Chondrocyte (in vitro differentiated cells): ENCODE measurements at regions not wholly inside any gene's neighbourhood (a gene's known extent, or its start where the extent isn't known, plus 50 kb on each side); places are given as distances from the start of the nearest gene placed in this dataset.

Source experiments
- DNase-seq: peaks from one replicate; pipeline ENCODE4 v3.0.0; 2021; ENCODE audit warnings: mixed read lengths, low spot score
- H3K27ac Mint-ChIP-seq: one replicate; pipeline ENCODE4 v1.8.0; 2021; ENCODE audit warnings: mild to moderate bottlenecking, moderate library complexity, mixed read lengths; ENCODE audit not compliant: unreplicated experiment
- H3K27me3 Mint-ChIP-seq: 2 replicates; pipeline ENCODE4 v1.8.0; 2021; ENCODE audit warnings: low read depth, mixed read lengths
- H3K36me3 Mint-ChIP-seq: 2 replicates; pipeline ENCODE4 v1.8.0; 2021; ENCODE audit warnings: low read depth, mixed read lengths
- H3K4me1 Mint-ChIP-seq: 2 replicates; pipeline ENCODE4 v1.8.0; 2021; ENCODE audit warnings: low read depth, mild to moderate bottlenecking, mixed read lengths
- H3K4me3 Mint-ChIP-seq: one replicate; pipeline ENCODE4 v1.8.0; 2021; ENCODE audit warnings: mild to moderate bottlenecking, moderate library complexity, mixed read lengths; ENCODE audit not compliant: unreplicated experiment
- H3K9me3 Mint-ChIP-seq: 2 replicates; pipeline ENCODE4 v1.8.0; 2021; ENCODE audit warnings: low read depth, mixed read lengths
- TF ChIP-seq, protein P1 (sequence below): fragments of 200-600 bp; sonication (generic); IDR thresholded peaks from 2 replicates; pipeline ENCODE4 v1.5.0; 2021; ENCODE audit warnings: antibody characterized with exemption, mild to moderate bottlenecking, moderate library complexity

DNA sequence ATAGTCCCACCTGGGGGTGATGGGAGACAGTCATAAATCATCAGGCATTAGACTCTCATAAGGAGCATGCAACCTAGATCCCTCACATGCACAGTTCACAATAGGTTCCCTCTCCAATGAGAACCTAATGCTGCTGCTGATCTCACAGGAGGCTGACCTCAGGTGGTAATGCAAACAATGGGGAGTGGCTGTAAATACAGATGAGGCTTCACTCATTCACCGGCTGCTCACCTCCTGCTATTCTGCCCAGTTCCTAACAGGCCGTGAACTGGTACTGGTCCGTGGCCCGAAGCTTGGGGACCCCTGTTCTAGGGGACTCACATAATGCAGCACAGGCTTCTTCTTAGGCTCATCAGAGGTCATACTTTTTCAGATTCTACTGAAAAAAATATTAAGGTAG lies 625.9 kb upstream of the AGA start:
- Mint-ChIP-seq H3K9me3 (no peaks in the 10 kb centered on the region), H3K27me3 (peaks cover 5% of the 10 kb centered on the region), H3K4me3 (no peak overlapping the region), H3K4me1 (no peaks in the 10 kb centered on the region), H3K27ac (no peak overlapping the region), H3K36me3 (no peaks in the 10 kb centered on the region)
- TF ChIP-seq, protein P1, sequence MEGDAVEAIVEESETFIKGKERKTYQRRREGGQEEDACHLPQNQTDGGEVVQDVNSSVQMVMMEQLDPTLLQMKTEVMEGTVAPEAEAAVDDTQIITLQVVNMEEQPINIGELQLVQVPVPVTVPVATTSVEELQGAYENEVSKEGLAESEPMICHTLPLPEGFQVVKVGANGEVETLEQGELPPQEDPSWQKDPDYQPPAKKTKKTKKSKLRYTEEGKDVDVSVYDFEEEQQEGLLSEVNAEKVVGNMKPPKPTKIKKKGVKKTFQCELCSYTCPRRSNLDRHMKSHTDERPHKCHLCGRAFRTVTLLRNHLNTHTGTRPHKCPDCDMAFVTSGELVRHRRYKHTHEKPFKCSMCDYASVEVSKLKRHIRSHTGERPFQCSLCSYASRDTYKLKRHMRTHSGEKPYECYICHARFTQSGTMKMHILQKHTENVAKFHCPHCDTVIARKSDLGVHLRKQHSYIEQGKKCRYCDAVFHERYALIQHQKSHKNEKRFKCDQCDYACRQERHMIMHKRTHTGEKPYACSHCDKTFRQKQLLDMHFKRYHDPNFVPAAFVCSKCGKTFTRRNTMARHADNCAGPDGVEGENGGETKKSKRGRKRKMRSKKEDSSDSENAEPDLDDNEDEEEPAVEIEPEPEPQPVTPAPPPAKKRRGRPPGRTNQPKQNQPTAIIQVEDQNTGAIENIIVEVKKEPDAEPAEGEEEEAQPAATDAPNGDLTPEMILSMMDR, result no peak
- no peak for DNase-seq

DNA sequence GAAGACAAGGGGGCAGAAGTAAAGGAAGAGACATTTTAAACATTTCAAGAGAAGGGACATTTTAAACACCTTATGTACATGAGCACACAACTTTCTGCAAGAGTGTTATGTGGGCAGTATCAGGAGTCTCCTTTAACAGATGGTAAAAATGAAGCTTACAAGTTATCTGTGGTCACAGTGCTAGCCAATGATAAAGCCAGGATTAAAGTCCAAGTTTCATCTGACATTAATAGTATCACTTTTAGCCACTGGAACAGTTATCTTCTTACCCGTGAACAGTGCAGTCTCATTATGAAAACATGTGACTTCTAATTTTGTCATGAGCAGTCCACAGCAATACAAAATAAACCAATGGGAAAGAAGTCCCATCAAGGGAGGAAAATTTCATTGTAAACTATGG lies 627.9 kb upstream of the AGA start:
- Mint-ChIP-seq H3K27me3 (peaks cover 3% of the 10 kb centered on the region), H3K4me1 (no peaks in the 10 kb centered on the region), H3K36me3 (no peaks in the 10 kb centered on the region), H3K9me3 (no peaks in the 10 kb centered on the region), H3K4me3 (no peak overlapping the region), H3K27ac (no peak overlapping the region)
- TF ChIP-seq, protein P1, result no peak
- DNase-seq, result no peak

DNA sequence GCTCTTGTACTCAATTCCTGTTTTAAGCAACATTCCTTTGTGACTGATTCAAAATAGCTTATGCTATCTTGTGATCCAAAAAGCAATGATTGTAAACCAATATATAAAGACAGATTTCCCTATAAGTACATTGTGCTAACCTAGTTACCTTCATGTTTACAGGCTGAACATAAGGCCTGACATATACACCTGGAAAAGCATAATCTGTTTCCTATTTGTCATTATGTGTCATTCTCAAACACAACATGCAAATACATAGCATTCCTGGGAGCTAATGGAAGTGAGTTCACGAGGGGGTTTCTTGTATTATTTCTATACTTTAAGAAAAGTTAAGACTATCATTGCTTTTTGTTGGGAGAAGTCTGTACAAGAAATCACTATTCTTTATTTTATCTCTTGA lies 638.1 kb upstream of the AGA start:
- no peaks in the 10 kb centered on the region for H3K36me3 Mint-ChIP-seq
- H3K9me3 Mint-ChIP-seq, result no peaks in the 10 kb centered on the region
- no peak overlapping the region for H3K27ac Mint-ChIP-seq
- no peak for DNase-seq
- H3K4me3 Mint-ChIP-seq, result no peak overlapping the region
- no peaks in the 10 kb centered on the region for H3K27me3 Mint-ChIP-seq
- peaks cover 7% of the 10 kb centered on the region for H3K4me1 Mint-ChIP-seq
- TF ChIP-seq, protein P1, result no peak

DNA sequence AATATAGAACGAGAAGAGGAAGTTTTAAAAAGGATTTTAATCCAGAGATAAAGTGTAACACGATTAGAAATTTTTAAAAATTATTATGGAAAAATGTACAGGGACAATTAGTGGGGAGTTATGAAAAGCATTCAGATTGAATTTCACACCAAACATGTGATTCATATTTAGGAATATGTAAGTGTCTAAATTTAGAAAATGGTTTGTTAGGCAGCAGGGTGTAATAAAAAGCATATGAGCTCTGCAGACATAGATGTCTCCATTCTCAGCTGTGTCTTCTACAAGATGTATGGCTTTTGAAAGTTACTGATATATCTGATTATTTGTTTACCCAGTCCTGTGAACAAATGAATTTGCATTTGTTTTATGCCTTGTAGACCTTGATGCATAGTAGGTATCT lies 638.9 kb upstream of the AGA start:
- no peaks in the 10 kb centered on the region for H3K9me3 Mint-ChIP-seq
- peaks cover 4% of the 10 kb centered on the region for H3K27me3 Mint-ChIP-seq
- H3K4me3 Mint-ChIP-seq, result no peak overlapping the region
- DNase-seq, result no peak
- no peaks in the 10 kb centered on the region for H3K36me3 Mint-ChIP-seq
- TF ChIP-seq, protein P1, result no peak
- no peak overlapping the region for H3K27ac Mint-ChIP-seq
- peaks cover 7% of the 10 kb centered on the region for H3K4me1 Mint-ChIP-seq

DNA sequence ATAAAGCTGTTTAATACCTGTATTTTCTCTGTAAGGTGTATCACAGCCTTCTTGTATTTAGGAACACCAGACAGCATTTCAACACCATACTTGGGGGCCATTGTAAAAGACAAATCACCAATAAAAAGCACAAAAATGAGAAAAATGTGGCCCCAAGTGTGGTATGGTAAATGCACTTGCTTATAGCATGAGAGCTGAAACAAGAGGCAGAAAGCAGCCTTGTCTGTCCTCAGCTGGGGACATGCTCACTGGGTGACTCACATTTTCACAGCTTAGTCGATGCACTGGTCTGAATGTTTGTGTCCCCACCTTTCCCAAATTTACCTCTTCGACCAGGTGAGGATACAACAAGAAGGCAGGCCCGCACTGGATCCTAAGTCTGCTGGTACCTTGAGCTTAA lies 639.7 kb upstream of the AGA start:
- Mint-ChIP-seq H3K4me1 (peaks cover 7% of the 10 kb centered on the region), H3K4me3 (no peak overlapping the region), H3K36me3 (no peaks in the 10 kb centered on the region), H3K27ac (no peak overlapping the region), H3K27me3 (peaks cover 9% of the 10 kb centered on the region), H3K9me3 (no peaks in the 10 kb centered on the region)
- TF ChIP-seq, protein P1, result no peak
- no peak for DNase-seq
